Osteoblast (primary cell): ENCODE measurements at regions not wholly inside any gene's neighbourhood (a gene's known extent, or its start where the extent isn't known, plus 50 kb on each side); places are given as distances from the start of the nearest gene placed in this dataset.

Experiments
- DNase-seq: peaks from one replicate; pipeline ENCODE4 v3.0.0; 2011; ENCODE audit warnings: low spot score, mixed read lengths; ENCODE audit not compliant: insufficient read length; ENCODE audit errors: missing footprints
- H2AFZ ChIP-seq: 2 replicates; pipeline ENCODE4 v1.6.0; 2011; ENCODE audit warnings: mild to moderate bottlenecking, low read length
- H3K27ac ChIP-seq: 2 replicates; pipeline ENCODE4 v1.5.1; 2011; ENCODE audit warnings: mild to moderate bottlenecking, low read depth, low read length, moderate library complexity
- H3K27me3 ChIP-seq: 2 replicates; pipeline ENCODE4 v1.6.0; 2012; ENCODE audit warnings: mild to moderate bottlenecking, control low read depth, inconsistent platforms, low read length, moderate library complexity; ENCODE audit not compliant: insufficient read depth
- H3K36me3 ChIP-seq: 2 replicates; pipeline ENCODE4 v1.5.1; 2011; ENCODE audit warnings: mild to moderate bottlenecking, low read length, control low read depth, moderate library complexity; ENCODE audit not compliant: insufficient read depth
- H3K4me1 ChIP-seq: 2 replicates; pipeline ENCODE4 v1.5.1; 2011; ENCODE audit warnings: mild to moderate bottlenecking, low read length, control low read depth, moderate library complexity; ENCODE audit not compliant: insufficient read depth
- H3K4me2 ChIP-seq: 2 replicates; pipeline ENCODE4 v1.6.0; 2011; ENCODE audit warnings: mild to moderate bottlenecking, low read length; ENCODE audit not compliant: insufficient read depth
- H3K4me3 ChIP-seq: fragments of 200-600 bp; sonication (generic); 3 replicates; pipeline ENCODE4 v1.5.1; 2012; ENCODE audit warnings: mild to moderate bottlenecking, low read length, inconsistent platforms; ENCODE audit not compliant: insufficient read depth
- H3K79me2 ChIP-seq: 2 replicates; pipeline ENCODE4 v1.6.0; 2012; ENCODE audit warnings: mild to moderate bottlenecking, low read length, control low read depth, inconsistent platforms; ENCODE audit not compliant: insufficient read depth
- H3K9me3 ChIP-seq: 2 replicates; pipeline ENCODE4 v1.5.1; 2011; ENCODE audit warnings: low read depth, low read length, control low read depth
- H4K20me1 ChIP-seq: 2 replicates; pipeline ENCODE4 v1.6.0; 2012; ENCODE audit warnings: mild to moderate bottlenecking, low read length, control low read depth; ENCODE audit not compliant: insufficient read depth
- TF ChIP-seq, protein P1 (sequence below): IDR thresholded peaks from 2 replicates; pipeline ENCODE4 v1.5.1; 2011; ENCODE audit warnings: mild to moderate bottlenecking, low read depth, low read length, moderate library complexity; ENCODE audit errors: extremely low read depth

DNA sequence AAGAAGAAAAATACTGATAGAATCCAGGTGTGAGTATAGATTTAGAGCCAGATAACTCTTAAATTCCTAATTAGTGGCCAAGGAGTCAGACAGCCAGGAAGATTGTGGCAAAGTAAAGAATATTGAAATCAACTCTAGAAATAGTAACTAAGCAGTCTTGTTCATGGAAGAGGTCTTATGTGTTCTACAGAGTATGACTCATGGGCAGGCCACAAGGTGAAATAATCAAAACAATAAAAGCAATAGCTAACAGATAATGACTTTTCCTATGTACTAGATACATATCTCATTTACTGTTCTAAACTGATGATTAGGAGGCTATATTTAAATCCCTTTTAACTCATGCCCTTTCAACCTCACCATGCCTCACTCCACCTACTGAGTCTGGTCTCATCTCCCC is 227.4 kb upstream of the COL3A1 start:
- Histone ChIP-seq H3K4me1 (no peaks in the 10 kb centered on the region), H3K9me3 (no peaks in the 10 kb centered on the region), H3K27ac (no peak overlapping the region), H2AFZ (no peak overlapping the region), H3K27me3 (no peaks in the 10 kb centered on the region), H3K4me2 (no peak overlapping the region), H3K36me3 (no peaks in the 10 kb centered on the region), H3K4me3 (no peak overlapping the region), H3K79me2 (no peaks in the 10 kb centered on the region), H4K20me1 (no peaks in the 10 kb centered on the region)
- DNase-seq: no peak
- TF ChIP-seq, protein P1, sequence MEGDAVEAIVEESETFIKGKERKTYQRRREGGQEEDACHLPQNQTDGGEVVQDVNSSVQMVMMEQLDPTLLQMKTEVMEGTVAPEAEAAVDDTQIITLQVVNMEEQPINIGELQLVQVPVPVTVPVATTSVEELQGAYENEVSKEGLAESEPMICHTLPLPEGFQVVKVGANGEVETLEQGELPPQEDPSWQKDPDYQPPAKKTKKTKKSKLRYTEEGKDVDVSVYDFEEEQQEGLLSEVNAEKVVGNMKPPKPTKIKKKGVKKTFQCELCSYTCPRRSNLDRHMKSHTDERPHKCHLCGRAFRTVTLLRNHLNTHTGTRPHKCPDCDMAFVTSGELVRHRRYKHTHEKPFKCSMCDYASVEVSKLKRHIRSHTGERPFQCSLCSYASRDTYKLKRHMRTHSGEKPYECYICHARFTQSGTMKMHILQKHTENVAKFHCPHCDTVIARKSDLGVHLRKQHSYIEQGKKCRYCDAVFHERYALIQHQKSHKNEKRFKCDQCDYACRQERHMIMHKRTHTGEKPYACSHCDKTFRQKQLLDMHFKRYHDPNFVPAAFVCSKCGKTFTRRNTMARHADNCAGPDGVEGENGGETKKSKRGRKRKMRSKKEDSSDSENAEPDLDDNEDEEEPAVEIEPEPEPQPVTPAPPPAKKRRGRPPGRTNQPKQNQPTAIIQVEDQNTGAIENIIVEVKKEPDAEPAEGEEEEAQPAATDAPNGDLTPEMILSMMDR: no peak

DNA sequence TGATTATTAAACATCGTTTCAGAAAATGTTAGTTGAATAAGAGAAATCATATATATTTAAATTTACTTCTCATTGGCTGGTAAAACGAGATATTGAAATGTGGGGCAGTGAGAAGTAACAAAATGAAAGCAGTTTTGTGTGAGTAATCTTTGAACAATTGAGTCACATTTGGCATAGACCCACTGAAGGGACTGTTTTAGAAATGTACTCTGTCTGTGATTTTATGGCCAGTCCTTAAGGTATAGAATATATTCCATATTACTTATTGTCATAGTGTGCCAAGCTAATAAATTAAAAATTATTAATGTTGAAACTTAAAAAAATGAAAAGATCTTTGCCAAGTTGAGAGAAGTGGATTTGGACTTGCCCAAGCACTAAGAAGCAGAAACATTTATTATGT is 222.4 kb upstream of the COL3A1 start:
- H4K20me1 ChIP-seq: no peaks in the 10 kb centered on the region
- peak overlapping the region; percentile 41 for H2AFZ ChIP-seq
- H3K27ac ChIP-seq: no peak overlapping the region
- no peaks in the 10 kb centered on the region for H3K79me2 ChIP-seq
- H3K36me3 ChIP-seq: no peaks in the 10 kb centered on the region
- no peak overlapping the region for H3K4me3 ChIP-seq
- no peaks in the 10 kb centered on the region for H3K4me1 ChIP-seq
- DNase-seq: no peak
- H3K4me2 ChIP-seq: peak overlapping the region; percentile 14
- peaks cover 4% of the 10 kb centered on the region for H3K9me3 ChIP-seq
- no peaks in the 10 kb centered on the region for H3K27me3 ChIP-seq
- TF ChIP-seq, protein P1: no peak

DNA sequence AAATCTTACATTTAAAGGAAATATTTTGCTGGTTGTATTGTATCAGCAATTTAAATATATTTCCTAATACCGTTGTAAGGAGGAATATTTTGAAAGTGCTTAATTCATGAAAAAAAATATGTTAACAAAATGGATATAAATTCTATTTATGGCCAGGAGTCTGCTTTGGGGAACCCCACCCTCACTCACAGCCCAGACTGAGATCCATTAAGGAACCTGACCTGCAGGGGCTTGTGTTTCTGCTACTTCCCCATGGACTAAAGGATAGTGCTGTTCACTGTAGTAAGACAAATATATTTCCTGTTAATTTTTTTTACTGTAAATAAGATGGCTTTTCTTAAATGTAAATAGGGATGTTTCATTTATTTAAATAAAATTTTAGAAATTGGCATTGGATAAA is 221.9 kb upstream of the COL3A1 start:
- Histone ChIP-seq H3K4me1 (no peaks in the 10 kb centered on the region), H3K9me3 (peaks cover 4% of the 10 kb centered on the region), H3K36me3 (no peaks in the 10 kb centered on the region), H3K4me2 (peak overlapping the region; percentile 14), H3K27me3 (no peaks in the 10 kb centered on the region), H3K79me2 (no peaks in the 10 kb centered on the region), H3K4me3 (no peak overlapping the region), H4K20me1 (no peaks in the 10 kb centered on the region), H3K27ac (no peak overlapping the region), H2AFZ (peak overlapping the region; percentile 41)
- DNase-seq: no peak
- TF ChIP-seq, protein P1: no peak

- DNase-seq: no peak
- Histone ChIP-seq H2AFZ (no peak overlapping the region), H3K27me3 (no peaks in the 10 kb centered on the region), H3K9me3 (no peaks in the 10 kb centered on the region), H3K36me3 (no peaks in the 10 kb centered on the region), H3K27ac (no peak overlapping the region), H3K4me2 (no peak overlapping the region), H3K4me1 (peaks cover 10% of the 10 kb centered on the region), H3K79me2 (no peaks in the 10 kb centered on the region), H3K4me3 (no peak overlapping the region), H4K20me1 (no peaks in the 10 kb centered on the region)
- TF ChIP-seq, protein P1: no peak
These were observed 212.0 kb upstream of the COL3A1 start for GRCh38 chr2:188762151-188762550.
